Progenitor cell of endocrine pancreas (in vitro differentiated cells): ENCODE measurements at regions not wholly inside any gene's neighbourhood (a gene's known extent, or its start where the extent isn't known, plus 50 kb on each side); places are given as distances from the start of the nearest gene placed in this dataset.

Experiments
- DNase-seq: peaks from one replicate; pipeline ENCODE4 v3.0.0; 2021; ENCODE audit warnings: low spot score; ENCODE audit not compliant: unreplicated experiment
- H3K27ac Mint-ChIP-seq: 2 replicates; pipeline ENCODE4 v1.8.0; 2021; ENCODE audit warnings: mild to moderate bottlenecking, moderate library complexity, mixed read lengths
- H3K27me3 Mint-ChIP-seq: 2 replicates; pipeline ENCODE4 v1.8.0; 2021; ENCODE audit warnings: mixed read lengths
- H3K36me3 Mint-ChIP-seq: 2 replicates; pipeline ENCODE4 v1.8.0; 2022; ENCODE audit warnings: mixed read lengths; ENCODE audit not compliant: insufficient read depth
- H3K4me1 Mint-ChIP-seq: 2 replicates; pipeline ENCODE4 v1.8.0; 2021; ENCODE audit warnings: low read depth, mixed read lengths
- H3K4me3 Mint-ChIP-seq: 2 replicates; pipeline ENCODE4 v1.8.0; 2021; ENCODE audit warnings: low read depth, mild to moderate bottlenecking, moderate library complexity, mixed read lengths
- H3K9me3 Mint-ChIP-seq: 2 replicates; pipeline ENCODE4 v1.8.0; 2021; ENCODE audit warnings: low read depth, mixed read lengths
- TF ChIP-seq, protein P1 (sequence below): fragments of 200-600 bp; sonication (generic); IDR thresholded peaks from one replicate; pipeline ENCODE4 v1.5.0; 2021; ENCODE audit warnings: antibody characterized with exemption, mild to moderate bottlenecking; ENCODE audit not compliant: unreplicated experiment

DNA sequence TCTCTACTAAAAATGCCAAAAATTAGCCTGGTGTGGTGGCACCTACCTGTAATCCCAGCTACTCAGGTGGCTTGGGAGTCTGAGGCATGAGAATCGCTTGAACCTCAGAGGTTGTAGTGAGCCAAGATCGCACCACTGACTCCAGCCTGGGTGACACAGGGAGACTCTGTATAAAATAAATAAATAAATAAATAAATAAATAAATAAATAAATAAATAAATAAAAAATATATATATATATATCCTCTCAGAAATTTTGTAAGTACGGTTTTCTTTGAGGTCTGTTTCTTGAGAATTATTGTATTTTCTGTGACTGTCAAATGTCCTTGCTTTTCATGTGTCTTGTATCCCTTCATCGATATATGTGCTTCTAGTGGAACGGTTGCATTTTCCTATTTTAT, 406.9 kb upstream of the FIGN start:
- no peak for DNase-seq
- Mint-ChIP-seq H3K27ac (no peak overlapping the region), H3K9me3 (no peaks in the 10 kb centered on the region), H3K27me3 (no peaks in the 10 kb centered on the region), H3K36me3 (no peaks in the 10 kb centered on the region), H3K4me1 (no peaks in the 10 kb centered on the region), H3K4me3 (no peak overlapping the region)
- TF ChIP-seq, protein P1, sequence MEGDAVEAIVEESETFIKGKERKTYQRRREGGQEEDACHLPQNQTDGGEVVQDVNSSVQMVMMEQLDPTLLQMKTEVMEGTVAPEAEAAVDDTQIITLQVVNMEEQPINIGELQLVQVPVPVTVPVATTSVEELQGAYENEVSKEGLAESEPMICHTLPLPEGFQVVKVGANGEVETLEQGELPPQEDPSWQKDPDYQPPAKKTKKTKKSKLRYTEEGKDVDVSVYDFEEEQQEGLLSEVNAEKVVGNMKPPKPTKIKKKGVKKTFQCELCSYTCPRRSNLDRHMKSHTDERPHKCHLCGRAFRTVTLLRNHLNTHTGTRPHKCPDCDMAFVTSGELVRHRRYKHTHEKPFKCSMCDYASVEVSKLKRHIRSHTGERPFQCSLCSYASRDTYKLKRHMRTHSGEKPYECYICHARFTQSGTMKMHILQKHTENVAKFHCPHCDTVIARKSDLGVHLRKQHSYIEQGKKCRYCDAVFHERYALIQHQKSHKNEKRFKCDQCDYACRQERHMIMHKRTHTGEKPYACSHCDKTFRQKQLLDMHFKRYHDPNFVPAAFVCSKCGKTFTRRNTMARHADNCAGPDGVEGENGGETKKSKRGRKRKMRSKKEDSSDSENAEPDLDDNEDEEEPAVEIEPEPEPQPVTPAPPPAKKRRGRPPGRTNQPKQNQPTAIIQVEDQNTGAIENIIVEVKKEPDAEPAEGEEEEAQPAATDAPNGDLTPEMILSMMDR, result no peak

DNA sequence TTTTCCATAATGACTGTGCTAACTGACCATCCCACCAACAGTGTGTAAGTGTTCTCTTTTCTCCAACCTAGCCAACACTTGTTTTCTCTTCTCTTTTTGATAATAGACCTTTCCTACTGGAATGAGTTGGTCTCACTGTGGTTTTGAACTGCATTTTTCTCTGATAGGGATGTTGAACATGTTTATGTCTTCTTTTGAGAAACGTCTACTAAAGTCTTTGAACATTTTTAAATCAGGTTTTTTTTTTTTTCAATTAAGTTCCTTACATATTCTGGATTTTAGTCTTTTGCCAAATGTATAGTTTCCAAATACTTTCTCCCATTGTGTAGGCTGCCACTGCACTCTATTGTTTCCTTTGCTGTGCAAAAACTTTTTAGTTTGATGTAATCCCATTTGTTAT, 405.5 kb upstream of the FIGN start:
- Mint-ChIP-seq H3K4me1 (no peaks in the 10 kb centered on the region), H3K27ac (no peak overlapping the region), H3K36me3 (no peaks in the 10 kb centered on the region), H3K27me3 (no peaks in the 10 kb centered on the region), H3K9me3 (no peaks in the 10 kb centered on the region), H3K4me3 (no peak overlapping the region)
- TF ChIP-seq, protein P1, result no peak
- no peak for DNase-seq

DNA sequence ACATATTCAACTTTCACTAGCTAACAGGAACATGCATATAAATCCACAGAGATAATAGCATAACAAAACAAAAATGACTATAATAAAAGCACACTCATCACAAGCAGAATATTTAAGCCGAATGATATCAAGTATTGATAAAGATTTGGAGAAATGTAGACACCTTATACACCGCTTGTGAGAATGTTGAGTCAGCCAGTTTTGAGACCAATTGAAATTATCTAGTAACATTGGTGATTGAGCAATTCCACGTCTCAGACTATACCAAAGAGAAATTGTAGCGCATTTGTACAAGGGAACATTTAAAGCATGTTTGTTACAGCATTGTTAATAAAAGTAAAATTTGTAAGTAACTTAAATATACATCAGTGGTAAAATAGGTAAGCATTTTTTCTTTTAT, 402.9 kb upstream of the FIGN start:
- H3K27ac Mint-ChIP-seq, result no peak overlapping the region
- H3K4me1 Mint-ChIP-seq, result no peaks in the 10 kb centered on the region
- H3K36me3 Mint-ChIP-seq, result no peaks in the 10 kb centered on the region
- TF ChIP-seq, protein P1, result no peak
- H3K4me3 Mint-ChIP-seq, result no peak overlapping the region
- H3K27me3 Mint-ChIP-seq, result no peaks in the 10 kb centered on the region
- DNase-seq, result no peak
- H3K9me3 Mint-ChIP-seq, result no peaks in the 10 kb centered on the region

DNA sequence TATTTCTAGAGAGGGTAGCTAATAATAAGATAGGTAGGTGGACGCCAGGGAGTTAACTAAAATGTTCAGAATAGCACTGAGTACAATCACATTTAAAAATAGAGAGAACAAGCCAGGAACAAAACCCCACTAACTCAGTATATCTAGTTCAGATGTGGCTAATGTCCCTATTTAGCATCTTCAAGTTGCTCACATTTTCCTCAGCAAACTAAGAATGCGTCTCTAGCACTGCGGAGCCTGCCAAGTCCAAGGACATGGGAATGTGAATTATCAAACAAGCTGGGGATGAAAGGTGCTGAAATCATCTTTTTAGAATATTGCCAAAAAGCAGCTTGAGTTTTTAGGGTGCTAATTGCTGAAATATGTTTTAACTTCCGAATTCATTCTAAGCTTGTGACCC, 398.5 kb upstream of the FIGN start:
- no peak overlapping the region for H3K4me3 Mint-ChIP-seq
- H3K9me3 Mint-ChIP-seq, result no peaks in the 10 kb centered on the region
- H3K4me1 Mint-ChIP-seq, result no peaks in the 10 kb centered on the region
- TF ChIP-seq, protein P1, result no peak
- DNase-seq, result no peak
- H3K27ac Mint-ChIP-seq, result no peak overlapping the region
- peaks cover 4% of the 10 kb centered on the region for H3K27me3 Mint-ChIP-seq
- H3K36me3 Mint-ChIP-seq, result no peaks in the 10 kb centered on the region

DNA sequence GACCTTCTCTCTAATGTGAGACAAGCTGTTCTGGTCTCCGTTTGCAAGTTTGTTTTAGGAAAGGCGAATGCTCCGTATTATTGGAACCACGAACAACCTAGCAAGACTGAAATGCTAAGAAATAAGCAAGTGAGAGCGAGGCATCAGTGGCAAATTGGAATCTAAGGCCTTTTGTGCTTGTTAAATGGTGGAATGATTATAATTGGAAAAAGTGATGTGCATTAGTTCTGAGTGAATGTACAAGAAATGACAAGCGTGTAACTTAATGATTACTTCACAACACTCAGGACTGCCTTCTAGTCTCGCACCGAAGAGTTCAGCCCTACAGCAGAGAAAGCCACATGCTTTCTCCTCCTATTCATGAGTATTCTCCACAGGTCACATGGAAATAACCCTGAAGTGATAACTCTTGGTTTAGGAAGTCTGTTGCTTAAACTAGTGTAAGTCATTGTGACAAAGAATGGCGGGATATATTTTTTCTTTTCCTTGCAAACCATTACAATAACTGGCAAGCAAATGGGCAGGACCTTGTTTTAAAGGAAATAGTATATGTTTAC, 392.2 kb upstream of the FIGN start:
- peaks cover 4% of the 10 kb centered on the region for H3K27me3 Mint-ChIP-seq
- H3K36me3 Mint-ChIP-seq, result no peaks in the 10 kb centered on the region
- H3K9me3 Mint-ChIP-seq, result no peaks in the 10 kb centered on the region
- no peak overlapping the region for H3K27ac Mint-ChIP-seq
- no peaks in the 10 kb centered on the region for H3K4me1 Mint-ChIP-seq
- no peak overlapping the region for H3K4me3 Mint-ChIP-seq
- TF ChIP-seq, protein P1, result no peak
- no peak for DNase-seq
